ENCODE measurements at regions not wholly inside any gene's neighbourhood (a gene's known extent, or its start where the extent isn't known, plus 50 kb on each side); places are given as distances from the start of the nearest gene placed in this dataset.
"Not testable (repeated sequence)": the region's sequence is repeated elsewhere in the genome, so short reads cannot be mapped to it uniquely, and the experiment has no call there.

- Histone ChIP-seq H3K4me3 (ENCODE audit: low read length) (no peak overlapping the region), H3K4me1 (ENCODE audit: insufficient read depth, low read length) (no peaks in the 10 kb centered on the region), H3K27me3 (ENCODE audit: insufficient read depth, low read length) (no peaks in the 10 kb centered on the region), H3K9me3 (ENCODE audit: insufficient read depth, low read depth, low read length) (peaks cover 19% of the 10 kb centered on the region; the same call in 1 of the 2 replicates), H3K36me3 (ENCODE audit: insufficient read depth, low read length) (no peaks in the 10 kb centered on the region), H3K9ac (ENCODE audit: low read depth, low read length) (no peak overlapping the region), H3K27ac (ENCODE audit: low read depth, low read length) (no peak overlapping the region)
- 93% methylated on average over 5 of the region's 6 CpGs for WGBS
These were observed 57.4 kb upstream of the ACBD5 start for GRCh38 chr10:27297844-27298521.

GRCh38 chr10:27296285-27296684 lies 55.7 kb upstream of the ACBD5 start:
- H3K9ac ChIP-seq (ENCODE audit: low read depth, low read length); H3K36me3 ChIP-seq (ENCODE audit: insufficient read depth, low read length); H3K4me1 ChIP-seq (ENCODE audit: insufficient read depth, low read length); H3K27me3 ChIP-seq (ENCODE audit: insufficient read depth, low read length); H3K27ac ChIP-seq (ENCODE audit: low read depth, low read length); H3K4me3 ChIP-seq (ENCODE audit: low read length): not testable (repeated sequence)
- peaks cover 19% of the 10 kb centered on the region; the same call in 1 of the 2 replicates for H3K9me3 ChIP-seq (ENCODE audit: insufficient read depth, low read depth, low read length)
- 93% methylated on average over 19 of the region's 26 CpGs for WGBS

- not testable (repeated sequence) for H3K36me3 ChIP-seq (ENCODE audit: insufficient read depth, low read length); H3K27me3 ChIP-seq (ENCODE audit: insufficient read depth, low read length); H3K9me3 ChIP-seq (ENCODE audit: insufficient read depth, low read depth, low read length); H3K9ac ChIP-seq (ENCODE audit: low read depth, low read length); H3K4me1 ChIP-seq (ENCODE audit: insufficient read depth, low read length); H3K27ac ChIP-seq (ENCODE audit: low read depth, low read length); H3K4me3 ChIP-seq (ENCODE audit: low read length)
- 89% methylated on average over 5 of the region's 5 CpGs for WGBS
These were observed 50.8 kb upstream of the ACBD5 start for GRCh38 chr10:27291253-27291895.

Data from HUES64 (cell line).